GM12878 (cell line): ENCODE measurements at regions not wholly inside any gene's neighbourhood (a gene's known extent, or its start where the extent isn't known, plus 50 kb on each side); places are given as distances from the start of the nearest gene placed in this dataset.

ENCODE experiments used
- ATAC-seq: fragments of 200-7000 bp; cut with Tn5 transposase; 3 replicates; pipeline ENCODE4 v1.9.1; 2020; ENCODE audit warnings: mild to moderate bottlenecking, moderate library complexity
- BruUV-seq: library from RNA; stranded (reverse); fragments of 400-500 nt; replicated peaks from 2 replicates; lab custom pipeline; 2021; lab: Mats Ljungman, UMichigan
- CTCF ChIA-PET: fragments of 300-600 bp; sonication (Branson Sonifier 250); formaldehyde crosslinking; extraction: SDS; loops from one replicate; lab custom pipeline; 2021; ENCODE audit warnings: inconsistent platforms; lab: Yijun Ruan, JAX
- POLR2A ChIA-PET: fragments of 350-600 bp; formaldehyde crosslinking; extraction: SDS; loops from one replicate; lab custom pipeline; 2021; ENCODE audit warnings: inconsistent platforms; lab: Charles Lee
- RAD21 ChIA-PET: fragments of 300-600 bp; sonication (Branson Sonifier 250); formaldehyde crosslinking; loops from one replicate; lab custom pipeline; 2023; ENCODE audit warnings: antibody characterized with exemption; ENCODE audit not compliant: unreplicated experiment; lab: Charles Lee
- SMC1A ChIA-PET: fragments of 300-600 bp; sonication (Branson Sonifier 250); formaldehyde crosslinking; loops from one replicate; lab custom pipeline; 2023; ENCODE audit not compliant: unreplicated experiment, uncharacterized antibody; lab: Charles Lee
- DNase-seq: peaks from one replicate; pipeline ENCODE4 v3.0.0-alpha.2; 2011; ENCODE audit warnings: low read depth, low spot score
- FAIRE-seq: peaks from 3 replicates; lab custom pipeline; 2011; peaks lifted over from hg19 to GRCh38; lab: Jason Lieb, UNC
- H2AFZ ChIP-seq: 2 replicates; pipeline ENCODE4 v1.6.0; 2011; ENCODE audit warnings: low read depth, low read length, control low read depth; ENCODE audit not compliant: control insufficient read depth
- H3K27ac ChIP-seq: 2 replicates; pipeline ENCODE4 v1.5.1; 2011; ENCODE audit warnings: control low read depth; ENCODE audit not compliant: control insufficient read depth, insufficient read depth
- H3K27me3 ChIP-seq, 2 experiments: replicated peaks in 1 of 2; 2 replicates each; pipeline versions ENCODE4 v1.6.0 to v1.6.1; 2011; ENCODE audit warnings: low read length in 1 of 2; ENCODE audit not compliant: control insufficient read depth in 2 of 2, insufficient read depth in 2 of 2
- H3K36me3 ChIP-seq, 2 experiments: 2 replicates each; pipeline ENCODE4 v1.5.1; 2011; ENCODE audit warnings: low read length in 1 of 2; ENCODE audit not compliant: control insufficient read depth in 2 of 2, insufficient read depth in 2 of 2
- H3K4me1 ChIP-seq: 2 replicates; pipeline ENCODE4 v1.6.1; 2011; ENCODE audit warnings: mild to moderate bottlenecking, low read length, moderate library complexity, mixed read lengths; ENCODE audit not compliant: control insufficient read depth, insufficient read depth
- H3K4me2 ChIP-seq: 2 replicates; pipeline ENCODE4 v1.6.0; 2011; ENCODE audit warnings: control low read depth; ENCODE audit not compliant: control insufficient read depth, insufficient read depth
- H3K4me3 ChIP-seq: fragments of 200-600 bp; sonication (generic); 2 replicates; pipeline ENCODE4 v1.5.1; 2016
- H3K79me2 ChIP-seq: 2 replicates; pipeline ENCODE4 v1.6.0; 2011; ENCODE audit warnings: low read length; ENCODE audit not compliant: control insufficient read depth, insufficient read depth
- H3K9ac ChIP-seq: 2 replicates; pipeline ENCODE4 v1.8.0; 2011; ENCODE audit warnings: low read length, control low read depth, mixed read lengths; ENCODE audit not compliant: control insufficient read depth, insufficient read depth
- H3K9me3 ChIP-seq: replicated peaks from 3 replicates; pipeline ENCODE4 v1.5.1; 2011; ENCODE audit warnings: mild to moderate bottlenecking, low read length; ENCODE audit not compliant: control insufficient read depth, insufficient read depth
- H4K20me1 ChIP-seq: 2 replicates; pipeline ENCODE4 v1.6.0; 2011; ENCODE audit not compliant: control insufficient read depth, insufficient read depth
- MXI1 ChIP-seq: fragments of 150-350 bp; IDR thresholded peaks from 2 replicates; pipeline ENCODE4 v1.6.1; 2011; ENCODE audit warnings: low read depth, mild to moderate bottlenecking, inconsistent platforms, low read length, improper control_type of control experiment
- RBBP5 ChIP-seq: fragments of 200-600 bp; sonication (generic); conservative IDR thresholded peaks from 2 replicates; pipeline ENCODE4 v1.6.1; 2016
- SREBF1 ChIP-seq: IDR thresholded peaks from 2 replicates; pipeline ENCODE4 v1.6.1; 2012; ENCODE audit warnings: mild to moderate bottlenecking, low read length
- WGBS: methylation state at CpG from one replicate; pipeline ENCODE4 v1.1.6; 2016; ENCODE audit warnings: low lambda C conversion rate; ENCODE audit not compliant: insufficient replicate concordance, insufficient coverage; ENCODE audit errors: missing lambda C conversion rate; 5-methylcytosine and 5-hydroxymethylcytosine counted together
- in situ Hi-C: fragments of 300-500 bp; cut with MboI; formaldehyde crosslinking; loops from 9 replicates; pipeline ENCODE4 v1.14.3; 2018; ENCODE audit warnings: mixed read lengths
- intact Hi-C: fragments of 100-400 bp; cut with micrococcal nuclease; formaldehyde crosslinking; loops from one replicate; pipeline ENCODE4 v1.14.2; 2022; ENCODE audit not compliant: unreplicated experiment
- TF ChIP-seq, protein P1 (sequence below): fragments of 450-650 bp; formaldehyde crosslinking; IDR thresholded peaks from 2 replicates; pipeline ENCODE4 v1.4.0; 2020; ENCODE audit warnings: mild to moderate bottlenecking, moderate library complexity
- TF ChIP-seq, protein P2 (sequence below): IDR thresholded peaks from 2 replicates; pipeline ENCODE4 v1.6.1; 2012; ENCODE audit warnings: low read depth, low read length, improper control_type of control experiment

DNA sequence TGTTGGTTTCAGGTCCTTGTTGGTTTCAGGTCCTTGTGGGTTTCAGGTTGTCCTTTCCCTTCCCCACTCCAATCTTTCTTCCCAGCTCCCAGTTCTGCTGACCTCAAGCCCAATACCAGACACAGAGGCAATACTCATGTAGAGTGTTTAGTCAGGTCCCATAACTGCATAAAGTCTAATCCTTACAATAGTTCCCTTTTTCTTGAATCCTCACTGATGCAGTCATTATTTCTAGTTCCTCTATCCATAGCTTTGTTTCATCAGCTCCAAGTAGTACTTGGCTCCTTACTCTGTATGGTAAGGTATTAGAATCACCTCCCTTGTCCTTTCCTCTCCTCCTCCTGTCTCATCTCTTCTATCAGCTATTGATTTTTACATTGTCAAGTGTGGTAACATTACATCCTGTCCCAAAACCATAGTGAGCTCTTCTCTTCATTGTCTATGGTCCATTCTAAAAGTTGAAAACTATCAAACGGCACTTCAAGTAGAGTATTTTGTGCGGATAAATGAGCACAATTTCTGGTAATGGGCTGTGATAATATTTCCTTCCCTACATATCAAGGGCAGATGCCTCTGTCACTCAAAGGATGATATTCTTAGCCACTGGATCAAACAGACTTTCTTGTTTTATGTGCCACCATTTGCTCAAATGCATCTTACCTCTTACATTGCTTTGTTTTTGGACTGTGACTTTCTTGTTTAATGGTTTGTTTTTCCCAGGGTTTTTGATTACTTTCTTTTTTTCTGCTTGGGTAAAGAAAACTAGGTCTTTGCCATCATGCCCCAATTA lies 57.2 kb upstream of the JDP2 start:
- ChIA-PET CTCF (interaction anchor here (0.9 kb wide), 1 partner anchor 11 kb away, joined by 3 read pairs; no protein-coding TSS in a partner anchor), POLR2A (interaction anchor here (0.6 kb wide), 1 partner anchor 100 kb away, joined by 4 read pairs; no protein-coding TSS in a partner anchor), RAD21 (no interaction called here), SMC1A (interaction anchor here (0.6 to 1.3 kb wide), 4 partner anchors 10 to 54 kb away, joined by 3 to 4 read pairs (median 4); no protein-coding TSS in a partner anchor)
- DNase-seq, result no peak
- in situ Hi-C loops (no loop called here), intact Hi-C loops (no loop called here)
- Histone ChIP-seq H3K27ac (no peak overlapping the region), H3K9ac (no peak overlapping the region), H3K4me1 (peaks cover 3% of the 10 kb centered on the region; the same call in 1 of the 2 replicates), H3K79me2 (no peaks in the 10 kb centered on the region), H3K9me3 (no peaks in the 10 kb centered on the region), H3K36me3 (no peaks in the 10 kb centered on the region), H3K4me3 (no peak overlapping the region), H3K4me2 (no peak overlapping the region), H2AFZ (no peak overlapping the region), H3K27me3 (no peaks in the 10 kb centered on the region), H4K20me1 (no peaks in the 10 kb centered on the region)
- WGBS, result 95% methylated on average over 2 of the region's 2 CpGs
- BruUV-seq, result no TSS peak
- FAIRE-seq, result no peak
- TF ChIP-seq RBBP5 (no peak), SREBF1 (no peak), MXI1 (no peak)
- TF ChIP-seq, protein P1, sequence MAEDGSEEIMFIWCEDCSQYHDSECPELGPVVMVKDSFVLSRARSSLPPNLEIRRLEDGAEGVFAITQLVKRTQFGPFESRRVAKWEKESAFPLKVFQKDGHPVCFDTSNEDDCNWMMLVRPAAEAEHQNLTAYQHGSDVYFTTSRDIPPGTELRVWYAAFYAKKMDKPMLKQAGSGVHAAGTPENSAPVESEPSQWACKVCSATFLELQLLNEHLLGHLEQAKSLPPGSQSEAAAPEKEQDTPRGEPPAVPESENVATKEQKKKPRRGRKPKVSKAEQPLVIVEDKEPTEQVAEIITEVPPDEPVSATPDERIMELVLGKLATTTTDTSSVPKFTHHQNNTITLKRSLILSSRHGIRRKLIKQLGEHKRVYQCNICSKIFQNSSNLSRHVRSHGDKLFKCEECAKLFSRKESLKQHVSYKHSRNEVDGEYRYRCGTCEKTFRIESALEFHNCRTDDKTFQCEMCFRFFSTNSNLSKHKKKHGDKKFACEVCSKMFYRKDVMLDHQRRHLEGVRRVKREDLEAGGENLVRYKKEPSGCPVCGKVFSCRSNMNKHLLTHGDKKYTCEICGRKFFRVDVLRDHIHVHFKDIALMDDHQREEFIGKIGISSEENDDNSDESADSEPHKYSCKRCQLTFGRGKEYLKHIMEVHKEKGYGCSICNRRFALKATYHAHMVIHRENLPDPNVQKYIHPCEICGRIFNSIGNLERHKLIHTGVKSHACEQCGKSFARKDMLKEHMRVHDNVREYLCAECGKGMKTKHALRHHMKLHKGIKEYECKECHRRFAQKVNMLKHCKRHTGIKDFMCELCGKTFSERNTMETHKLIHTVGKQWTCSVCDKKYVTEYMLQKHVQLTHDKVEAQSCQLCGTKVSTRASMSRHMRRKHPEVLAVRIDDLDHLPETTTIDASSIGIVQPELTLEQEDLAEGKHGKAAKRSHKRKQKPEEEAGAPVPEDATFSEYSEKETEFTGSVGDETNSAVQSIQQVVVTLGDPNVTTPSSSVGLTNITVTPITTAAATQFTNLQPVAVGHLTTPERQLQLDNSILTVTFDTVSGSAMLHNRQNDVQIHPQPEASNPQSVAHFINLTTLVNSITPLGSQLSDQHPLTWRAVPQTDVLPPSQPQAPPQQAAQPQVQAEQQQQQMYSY, result no peak
- TF ChIP-seq, protein P2, sequence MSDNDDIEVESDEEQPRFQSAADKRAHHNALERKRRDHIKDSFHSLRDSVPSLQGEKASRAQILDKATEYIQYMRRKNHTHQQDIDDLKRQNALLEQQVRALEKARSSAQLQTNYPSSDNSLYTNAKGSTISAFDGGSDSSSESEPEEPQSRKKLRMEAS, result no peak
- no peak for ATAC-seq
